Left lobe of liver (tissue), 2 donors: ENCODE measurements at regions not wholly inside any gene's neighbourhood (a gene's known extent, or its start where the extent isn't known, plus 50 kb on each side); places are given as distances from the start of the nearest gene placed in this dataset.
"Not testable (repeated sequence)": the region's sequence is repeated elsewhere in the genome, so short reads cannot be mapped to it uniquely, and the experiment has no call there.

Experiments
- ATAC-seq: fragments of 200-7000 bp; cut with Tn5 transposase; one replicate; pipeline ENCODE4 v1.9.1; 2020; ENCODE audit warnings: mild to moderate bottlenecking, moderate library complexity
- DNase-seq: peaks from one replicate; pipeline ENCODE4 v3.0.0-alpha.2; 2020; ENCODE audit warnings: low spot score
- donor health status: DM: no; HTN: no; CAD: no; lungs with moderate emphysema.
- donor health status: DM: no; HTN: yes; CAD: no.

- no peak for DNase-seq
- no peak for ATAC-seq
Measured at GRCh38 chr16:51306886-51307595, 156.0 kb upstream of the SALL1 start.

GRCh38 chr16:51306116-51306515, 155.0 kb upstream of the SALL1 start:
- ATAC-seq = no peak
- no peak for DNase-seq

GRCh38 chr16:51305337-51305736, 154.3 kb upstream of the SALL1 start:
- ATAC-seq = no peak
- DNase-seq = no peak

GRCh38 chr16:51302042-51302441, 151.0 kb upstream of the SALL1 start:
- DNase-seq (no peak), ATAC-seq (peak; percentile 67)

- no peak for DNase-seq
- no peak for ATAC-seq
Measured at GRCh38 chr16:51298800-51299199, 147.7 kb upstream of the SALL1 start.

- ATAC-seq (no peak), DNase-seq (no peak)
Measured at GRCh38 chr16:51290442-51291285, 139.6 kb upstream of the SALL1 start.

GRCh38 chr16:51289336-51289735, 138.3 kb upstream of the SALL1 start:
- ATAC-seq = no peak

GRCh38 chr16:51287121-51287755, 136.2 kb upstream of the SALL1 start:
- DNase-seq = no peak
- ATAC-seq = no peak

More at GRCh38 chr16:51289336-51289735, 138.3 kb upstream of the SALL1 start:
- DNase-seq = no peak

- no peak for DNase-seq
- ATAC-seq = no peak
Measured at GRCh38 chr16:51286272-51286671, 135.2 kb upstream of the SALL1 start.

GRCh38 chr16:51276336-51276735, 125.3 kb upstream of the SALL1 start:
- DNase-seq (no peak), ATAC-seq (no peak)

- DNase-seq (no peak), ATAC-seq (no peak)
Measured at GRCh38 chr16:51272420-51272819, 121.3 kb upstream of the SALL1 start.

- no peak for DNase-seq
- ATAC-seq = no peak
Measured at GRCh38 chr16:51271156-51271701, 120.2 kb upstream of the SALL1 start.

GRCh38 chr16:51268237-51268636, 117.2 kb upstream of the SALL1 start:
- no peak for DNase-seq

GRCh38 chr16:51267681-51268080, 116.6 kb upstream of the SALL1 start:
- DNase-seq (no peak), ATAC-seq (no peak)

More at GRCh38 chr16:51268237-51268636, 117.2 kb upstream of the SALL1 start:
- ATAC-seq = no peak

GRCh38 chr16:51262428-51262827, 111.4 kb upstream of the SALL1 start:
- peak; percentile 75 for ATAC-seq
- no peak for DNase-seq

- DNase-seq = no peak
- no peak for ATAC-seq
Measured at GRCh38 chr16:51261919-51262318, 110.8 kb upstream of the SALL1 start.

GRCh38 chr16:51255349-51255972, 104.4 kb upstream of the SALL1 start:
- DNase-seq (no peak), ATAC-seq (no peak)

GRCh38 chr16:51254390-51254789, 103.3 kb upstream of the SALL1 start:
- DNase-seq = not testable (repeated sequence)

GRCh38 chr16:51248217-51248616, 97.1 kb upstream of the SALL1 start:
- ATAC-seq = no peak
- no peak for DNase-seq

More at GRCh38 chr16:51254390-51254789, 103.3 kb upstream of the SALL1 start:
- not testable (repeated sequence) for ATAC-seq

GRCh38 chr16:51245658-51245995, 94.6 kb upstream of the SALL1 start:
- ATAC-seq (no peak), DNase-seq (no peak)
